ENCODE measurements at regions not wholly inside any gene's neighbourhood (a gene's known extent, or its start where the extent isn't known, plus 50 kb on each side); places are given as distances from the start of the nearest gene placed in this dataset.

GRCh38 chr11:95435628-95436353 lies 204.8 kb upstream of the SESN3 start:
- TF ChIP-seq POLR2AphosphoS5 (IDR thresholded peaks at IDR 0.05; ENCODE audit: borderline replicate concordance, low read depth, low read length) = no peak
- no peak for TF ChIP-seq EZH2 (IDR thresholded peaks at IDR 0.05)

Data from SK-N-MC (cell line).